Kidney epithelial cell (primary cell): ENCODE measurements at regions not wholly inside any gene's neighbourhood (a gene's known extent, or its start where the extent isn't known, plus 50 kb on each side); places are given as distances from the start of the nearest gene placed in this dataset.

ENCODE experiments used
- DNase-seq: peaks from one replicate; pipeline ENCODE4 v3.0.0-alpha.2; 2010; ENCODE audit warnings: low read depth
- H3K27me3 ChIP-seq: 2 replicates; pipeline ENCODE4 v1.6.0; 2011; ENCODE audit warnings: low read length; ENCODE audit not compliant: control insufficient read depth, insufficient read depth
- H3K36me3 ChIP-seq: 2 replicates; pipeline ENCODE4 v1.5.1; 2011; ENCODE audit warnings: low read length; ENCODE audit not compliant: control insufficient read depth, insufficient read depth
- H3K4me3 ChIP-seq: 2 replicates; pipeline ENCODE4 v1.5.1; 2011; ENCODE audit warnings: low read depth, mild to moderate bottlenecking, control low read depth, low read length
- TF ChIP-seq, protein P1 (sequence below): IDR thresholded peaks from 2 replicates; pipeline ENCODE4 v1.5.1; 2011; ENCODE audit warnings: mild to moderate bottlenecking, moderate library complexity, low read length, control low read depth, inconsistent platforms; ENCODE audit not compliant: insufficient read depth, poor library complexity, severe bottlenecking

GRCh38 chr10:52836816-52837215, 64.2 kb upstream of the MBL2 start:
- Histone ChIP-seq H3K27me3 (no peaks in the 10 kb centered on the region), H3K4me3 (no peak overlapping the region), H3K36me3 (no peaks in the 10 kb centered on the region)
- DNase-seq: no peak
- TF ChIP-seq, protein P1, sequence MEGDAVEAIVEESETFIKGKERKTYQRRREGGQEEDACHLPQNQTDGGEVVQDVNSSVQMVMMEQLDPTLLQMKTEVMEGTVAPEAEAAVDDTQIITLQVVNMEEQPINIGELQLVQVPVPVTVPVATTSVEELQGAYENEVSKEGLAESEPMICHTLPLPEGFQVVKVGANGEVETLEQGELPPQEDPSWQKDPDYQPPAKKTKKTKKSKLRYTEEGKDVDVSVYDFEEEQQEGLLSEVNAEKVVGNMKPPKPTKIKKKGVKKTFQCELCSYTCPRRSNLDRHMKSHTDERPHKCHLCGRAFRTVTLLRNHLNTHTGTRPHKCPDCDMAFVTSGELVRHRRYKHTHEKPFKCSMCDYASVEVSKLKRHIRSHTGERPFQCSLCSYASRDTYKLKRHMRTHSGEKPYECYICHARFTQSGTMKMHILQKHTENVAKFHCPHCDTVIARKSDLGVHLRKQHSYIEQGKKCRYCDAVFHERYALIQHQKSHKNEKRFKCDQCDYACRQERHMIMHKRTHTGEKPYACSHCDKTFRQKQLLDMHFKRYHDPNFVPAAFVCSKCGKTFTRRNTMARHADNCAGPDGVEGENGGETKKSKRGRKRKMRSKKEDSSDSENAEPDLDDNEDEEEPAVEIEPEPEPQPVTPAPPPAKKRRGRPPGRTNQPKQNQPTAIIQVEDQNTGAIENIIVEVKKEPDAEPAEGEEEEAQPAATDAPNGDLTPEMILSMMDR: no peak
